ENCODE measurements at regions not wholly inside any gene's neighbourhood (a gene's known extent, or its start where the extent isn't known, plus 50 kb on each side); places are given as distances from the start of the nearest gene placed in this dataset.

DNA sequence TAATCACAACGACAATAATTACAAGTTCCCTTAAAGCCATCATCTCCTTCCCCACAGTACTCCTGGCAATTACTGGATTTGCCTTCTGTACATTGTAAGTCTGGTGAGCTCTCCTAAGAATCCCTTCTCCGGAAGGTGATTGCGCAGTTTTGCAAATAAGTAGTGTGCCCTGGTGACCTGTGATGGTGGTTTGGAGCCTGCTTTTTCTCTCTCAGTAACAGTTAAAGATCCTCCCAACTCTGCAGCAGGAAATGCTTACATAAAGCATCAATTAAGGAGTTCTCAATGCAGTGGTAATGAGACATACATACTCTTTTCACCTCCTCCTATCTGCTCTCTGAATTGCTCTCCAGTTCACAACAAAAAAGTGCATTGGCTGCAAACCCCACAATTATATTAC lies 159.7 kb downstream of the SH2D1A start:
- TF ChIP-seq, protein P1, sequence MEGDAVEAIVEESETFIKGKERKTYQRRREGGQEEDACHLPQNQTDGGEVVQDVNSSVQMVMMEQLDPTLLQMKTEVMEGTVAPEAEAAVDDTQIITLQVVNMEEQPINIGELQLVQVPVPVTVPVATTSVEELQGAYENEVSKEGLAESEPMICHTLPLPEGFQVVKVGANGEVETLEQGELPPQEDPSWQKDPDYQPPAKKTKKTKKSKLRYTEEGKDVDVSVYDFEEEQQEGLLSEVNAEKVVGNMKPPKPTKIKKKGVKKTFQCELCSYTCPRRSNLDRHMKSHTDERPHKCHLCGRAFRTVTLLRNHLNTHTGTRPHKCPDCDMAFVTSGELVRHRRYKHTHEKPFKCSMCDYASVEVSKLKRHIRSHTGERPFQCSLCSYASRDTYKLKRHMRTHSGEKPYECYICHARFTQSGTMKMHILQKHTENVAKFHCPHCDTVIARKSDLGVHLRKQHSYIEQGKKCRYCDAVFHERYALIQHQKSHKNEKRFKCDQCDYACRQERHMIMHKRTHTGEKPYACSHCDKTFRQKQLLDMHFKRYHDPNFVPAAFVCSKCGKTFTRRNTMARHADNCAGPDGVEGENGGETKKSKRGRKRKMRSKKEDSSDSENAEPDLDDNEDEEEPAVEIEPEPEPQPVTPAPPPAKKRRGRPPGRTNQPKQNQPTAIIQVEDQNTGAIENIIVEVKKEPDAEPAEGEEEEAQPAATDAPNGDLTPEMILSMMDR (IDR thresholded peaks at IDR 0.05; ENCODE audit: control extremely low read depth in 1 of 3, insufficient read depth in 1 of 3, low read depth in 1 of 3, low read length in 3 of 3): no peak
- TF ChIP-seq YY1 (IDR thresholded peaks at IDR 0.05; ENCODE audit: low read depth, low read length) (no peak), POLR2AphosphoS5 (IDR thresholded peaks at IDR 0.05; ENCODE audit: low read depth, low read length) (no peak), GTF2F1 (IDR thresholded peaks at IDR 0.05; ENCODE audit: borderline replicate concordance, low read depth, low read length) (no peak), POLR2A (IDR thresholded peaks at IDR 0.05; ENCODE audit: control extremely low read depth in 1 of 2, low read depth in 2 of 2, low read length in 2 of 2) (no peak), SIRT6 (IDR thresholded peaks at IDR 0.05; ENCODE audit: low read length) (no peak), SP1 (IDR thresholded peaks at IDR 0.05; ENCODE audit: low read depth, low read length) (no peak), SIN3A (conservative IDR thresholded peaks at IDR 0.05 in 1 of 2, IDR thresholded peaks at IDR 0.05 in 1 of 2; ENCODE audit: low read depth in 1 of 2, low read length in 2 of 2) (no peak), EZH2 (IDR thresholded peaks at IDR 0.05; ENCODE audit: low read depth, low read length, severe bottlenecking) (no peak), EP300 (IDR thresholded peaks at IDR 0.05; ENCODE audit: borderline replicate concordance in 1 of 2, low read depth in 2 of 2, low read length in 2 of 2) (no peak)
- TF ChIP-seq, protein P2, sequence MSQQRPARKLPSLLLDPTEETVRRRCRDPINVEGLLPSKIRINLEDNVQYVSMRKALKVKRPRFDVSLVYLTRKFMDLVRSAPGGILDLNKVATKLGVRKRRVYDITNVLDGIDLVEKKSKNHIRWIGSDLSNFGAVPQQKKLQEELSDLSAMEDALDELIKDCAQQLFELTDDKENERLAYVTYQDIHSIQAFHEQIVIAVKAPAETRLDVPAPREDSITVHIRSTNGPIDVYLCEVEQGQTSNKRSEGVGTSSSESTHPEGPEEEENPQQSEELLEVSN (IDR thresholded peaks at IDR 0.05): no peak

Data from H1 (cell line).